ENCODE measurements at regions not wholly inside any gene's neighbourhood (a gene's known extent, or its start where the extent isn't known, plus 50 kb on each side); places are given as distances from the start of the nearest gene placed in this dataset.

GRCh38 chr14:99098199-99098598, 173.8 kb downstream of the BCL11B start:
- TF ChIP-seq POLR2A (IDR thresholded peaks at IDR 0.05; ENCODE audit: low read depth, low read length) (no peak), RAD21 (IDR thresholded peaks at IDR 0.05; ENCODE audit: low read length) (no peak), RFX5 (IDR thresholded peaks at IDR 0.05; ENCODE audit: low read depth, low read length) (no peak), CEBPB (IDR thresholded peaks at IDR 0.05; ENCODE audit: low read depth, low read length) (no peak)
- TF ChIP-seq, protein P1, sequence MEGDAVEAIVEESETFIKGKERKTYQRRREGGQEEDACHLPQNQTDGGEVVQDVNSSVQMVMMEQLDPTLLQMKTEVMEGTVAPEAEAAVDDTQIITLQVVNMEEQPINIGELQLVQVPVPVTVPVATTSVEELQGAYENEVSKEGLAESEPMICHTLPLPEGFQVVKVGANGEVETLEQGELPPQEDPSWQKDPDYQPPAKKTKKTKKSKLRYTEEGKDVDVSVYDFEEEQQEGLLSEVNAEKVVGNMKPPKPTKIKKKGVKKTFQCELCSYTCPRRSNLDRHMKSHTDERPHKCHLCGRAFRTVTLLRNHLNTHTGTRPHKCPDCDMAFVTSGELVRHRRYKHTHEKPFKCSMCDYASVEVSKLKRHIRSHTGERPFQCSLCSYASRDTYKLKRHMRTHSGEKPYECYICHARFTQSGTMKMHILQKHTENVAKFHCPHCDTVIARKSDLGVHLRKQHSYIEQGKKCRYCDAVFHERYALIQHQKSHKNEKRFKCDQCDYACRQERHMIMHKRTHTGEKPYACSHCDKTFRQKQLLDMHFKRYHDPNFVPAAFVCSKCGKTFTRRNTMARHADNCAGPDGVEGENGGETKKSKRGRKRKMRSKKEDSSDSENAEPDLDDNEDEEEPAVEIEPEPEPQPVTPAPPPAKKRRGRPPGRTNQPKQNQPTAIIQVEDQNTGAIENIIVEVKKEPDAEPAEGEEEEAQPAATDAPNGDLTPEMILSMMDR (conservative IDR thresholded peaks at IDR 0.05; ENCODE audit: low read depth, low read length): no peak

All from IMR-90 (cell line).